ENCODE measurements at regions not wholly inside any gene's neighbourhood (a gene's known extent, or its start where the extent isn't known, plus 50 kb on each side); places are given as distances from the start of the nearest gene placed in this dataset.

- TF ChIP-seq EP300 (IDR thresholded peaks at IDR 0.05) (no peak), CTCF (IDR thresholded peaks at IDR 0.05) (no peak), POLR2AphosphoS5 (IDR thresholded peaks at IDR 0.05) (no peak)
Observed at GRCh38 chrX:39894683-39895082, 203.1 kb downstream of the BCOR start.
